HG03342 (cell line): ENCODE measurements at regions not wholly inside any gene's neighbourhood (a gene's known extent, or its start where the extent isn't known, plus 50 kb on each side); places are given as distances from the start of the nearest gene placed in this dataset.
"Not testable (repeated sequence)": the region's sequence is repeated elsewhere in the genome, so short reads cannot be mapped to it uniquely, and the experiment has no call there.

Experiments
- ATAC-seq: cut with Tn5 transposase; IDR thresholded peaks from one replicate; pipeline ENCODE4 v1.9.1; 2021; ENCODE audit warnings: mild to moderate bottlenecking, moderate library complexity; ENCODE audit not compliant: unreplicated experiment

DNA sequence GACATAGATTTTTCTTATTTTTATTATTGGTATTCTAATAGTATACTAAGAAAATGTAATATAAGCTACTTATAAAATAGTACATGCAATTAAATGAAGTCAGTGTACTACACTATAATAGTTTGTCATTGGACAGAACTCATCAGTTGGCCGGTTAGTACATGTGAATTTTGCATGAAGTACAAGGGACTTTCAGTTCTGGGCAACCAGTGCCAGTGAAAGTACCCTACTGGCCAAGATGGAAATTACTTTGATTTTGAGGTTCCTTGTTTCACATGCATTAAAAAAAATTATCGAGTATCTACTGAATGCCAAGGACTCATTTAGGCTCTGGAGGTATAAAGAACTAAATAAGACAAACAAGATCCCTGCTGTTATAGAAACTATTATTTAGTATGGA is 213.4 kb upstream of the ELL2 start:
- no peak for ATAC-seq

DNA sequence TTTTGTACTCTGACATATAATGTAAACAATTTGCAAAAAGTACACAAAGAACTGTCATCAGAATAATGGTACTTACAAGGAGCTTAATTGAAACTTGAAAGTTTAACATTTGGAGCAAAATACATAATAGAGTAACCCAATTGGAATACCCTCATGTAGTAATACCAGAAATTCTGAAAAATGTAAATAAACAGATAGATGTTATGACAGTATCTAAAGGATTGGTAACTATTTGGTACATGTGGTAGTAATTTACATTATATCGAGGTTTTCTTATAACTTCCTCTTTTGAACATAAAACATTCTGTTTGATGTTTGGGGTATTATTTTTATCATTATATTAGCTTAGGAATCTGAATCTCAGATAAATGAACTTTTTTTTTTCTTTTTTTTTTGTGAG is 211.7 kb upstream of the ELL2 start:
- ATAC-seq: no peak

DNA sequence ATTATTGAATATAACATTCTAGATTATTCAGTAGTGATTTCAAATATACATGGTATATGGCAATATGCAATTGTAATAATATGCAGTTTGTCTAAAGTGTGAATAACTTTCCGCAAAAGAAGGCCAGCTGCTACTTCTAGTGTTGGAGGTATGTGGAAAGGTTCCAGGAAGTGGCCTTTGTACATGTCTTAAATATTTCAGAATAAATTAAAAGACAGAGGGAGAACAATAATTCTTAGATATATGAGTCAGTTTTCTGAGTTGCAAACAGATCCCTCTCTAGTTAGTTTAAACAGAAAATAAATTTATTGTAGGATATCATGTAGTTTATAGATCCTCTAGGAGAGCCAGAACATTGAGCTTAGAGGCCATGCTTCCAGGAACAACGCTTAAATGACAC is 210.8 kb upstream of the ELL2 start:
- ATAC-seq: no peak

DNA sequence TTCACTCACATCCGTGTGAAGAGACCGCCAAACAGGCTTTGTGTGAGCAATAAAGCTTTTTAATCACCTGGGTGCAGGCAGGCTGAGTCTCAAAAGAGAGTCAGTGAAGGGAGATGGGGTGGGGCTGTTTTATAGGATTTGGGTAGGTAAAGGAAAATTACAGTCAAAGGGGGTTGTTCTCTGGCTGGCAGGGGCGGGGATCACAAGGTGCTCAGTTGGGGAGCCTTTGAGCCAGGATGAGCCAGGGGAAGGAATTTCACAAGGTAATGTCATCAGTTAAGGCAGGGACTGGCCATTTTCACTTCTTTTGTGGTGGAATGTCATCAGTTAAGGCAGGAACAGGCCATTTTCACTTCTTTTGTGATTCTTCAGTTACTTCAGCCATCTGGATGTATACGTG is 210.3 kb upstream of the ELL2 start:
- not testable (repeated sequence) for ATAC-seq

DNA sequence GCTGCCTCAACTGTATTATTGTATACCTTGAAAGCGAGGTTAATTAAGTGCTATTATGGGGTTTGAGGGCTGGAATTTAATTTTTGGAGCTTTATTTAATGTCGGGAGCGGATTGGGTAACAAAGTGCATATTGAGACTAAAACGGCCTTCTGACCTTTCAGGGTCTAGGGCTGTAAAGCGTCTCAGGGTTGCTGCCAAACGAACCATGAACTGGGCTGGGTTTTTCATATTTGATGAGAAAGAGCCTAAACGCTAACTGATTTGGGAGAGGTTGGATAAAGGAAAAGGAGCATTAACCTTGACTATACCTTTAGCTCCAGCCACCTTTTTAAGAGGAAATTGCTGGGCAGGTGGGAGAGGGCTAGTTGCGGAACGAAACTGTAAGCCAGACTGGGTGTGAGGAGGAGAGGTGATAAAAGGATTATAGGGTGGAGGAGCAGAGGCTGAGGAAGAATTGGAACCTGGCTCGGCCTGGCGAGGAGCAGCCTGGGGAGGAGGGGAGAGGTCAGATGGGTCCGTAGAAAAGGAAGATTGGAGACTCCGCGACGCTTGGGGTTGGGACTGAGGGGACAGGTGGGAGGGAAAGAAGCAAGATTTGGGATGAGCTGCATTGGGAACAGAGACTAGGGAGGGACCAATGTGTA is 209.0 kb upstream of the ELL2 start:
- not testable (repeated sequence) for ATAC-seq

GRCh38 chr5:96168833-96169232 is 207.2 kb upstream of the ELL2 start:
- ATAC-seq: not testable (repeated sequence)

DNA sequence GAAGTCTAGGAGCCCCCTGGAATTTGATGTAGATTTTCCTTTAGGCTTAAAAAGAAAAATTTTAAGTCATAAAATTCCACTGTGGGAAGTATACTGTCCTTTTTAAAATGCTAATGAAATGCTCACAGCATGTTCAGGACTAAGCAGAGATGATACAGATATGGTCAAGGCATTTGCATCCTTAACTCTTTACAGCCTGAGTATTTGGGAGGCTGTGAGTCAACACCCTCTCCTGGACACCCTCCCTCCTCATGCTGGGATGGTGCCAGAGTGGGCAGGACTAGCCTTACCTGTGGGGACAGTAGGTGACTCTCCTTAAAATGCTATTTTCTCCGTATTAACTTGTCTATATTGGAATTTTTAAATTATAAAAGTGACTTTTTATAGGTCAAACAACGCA is 197.4 kb upstream of the ELL2 start:
- ATAC-seq: no peak

DNA sequence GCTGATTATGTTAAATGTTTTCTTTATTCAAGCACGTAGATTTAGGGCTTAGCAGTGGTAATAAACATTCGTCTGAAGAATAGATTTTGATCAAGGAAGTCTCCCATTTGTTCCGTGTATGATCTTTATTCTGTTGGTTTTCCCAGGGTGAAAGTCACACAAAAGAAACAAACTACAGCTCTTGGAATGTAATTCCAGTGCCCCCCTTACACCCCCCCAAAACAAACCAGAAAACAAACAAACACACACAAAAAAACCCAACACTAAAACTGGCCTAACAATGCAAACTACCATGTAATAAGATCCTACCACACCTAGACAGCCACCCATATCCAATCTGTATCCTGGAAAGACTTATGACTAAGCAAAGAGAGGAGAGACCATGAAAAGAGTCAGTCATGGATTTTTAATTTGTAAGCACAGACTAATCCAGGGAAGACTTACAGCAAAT is 196.2 kb upstream of the ELL2 start:
- ATAC-seq: no peak

- no peak for ATAC-seq
These were observed 195.6 kb upstream of the ELL2 start for GRCh38 chr5:96157077-96157780.

DNA sequence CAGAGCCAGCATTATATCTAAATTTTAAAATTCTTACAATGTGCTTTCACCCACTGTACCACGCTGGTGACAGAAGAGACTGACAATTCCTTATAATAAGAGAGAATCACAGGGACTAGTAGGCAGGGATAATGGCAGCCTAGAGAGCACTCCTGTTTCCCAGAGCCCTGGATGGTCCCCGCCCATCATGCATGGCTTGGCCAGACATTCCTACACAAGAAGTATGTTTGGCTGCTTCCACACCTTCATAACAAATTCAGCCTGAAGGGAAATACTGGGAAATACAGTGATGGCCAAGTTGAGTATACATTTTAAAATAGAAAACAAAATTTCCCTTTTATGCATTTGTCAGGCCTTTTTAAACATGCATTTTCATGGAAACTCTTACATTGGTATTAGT is 193.5 kb upstream of the ELL2 start:
- no peak for ATAC-seq

GRCh38 chr5:96151891-96152290 is 190.2 kb upstream of the ELL2 start:
- ATAC-seq: peak; percentile 48

GRCh38 chr5:96150007-96150406 is 188.4 kb upstream of the ELL2 start:
- ATAC-seq: no peak

- ATAC-seq: no peak
These were observed 187.9 kb upstream of the ELL2 start for GRCh38 chr5:96149546-96149945.

GRCh38 chr5:96149021-96149420 is 187.4 kb upstream of the ELL2 start:
- ATAC-seq: no peak

DNA sequence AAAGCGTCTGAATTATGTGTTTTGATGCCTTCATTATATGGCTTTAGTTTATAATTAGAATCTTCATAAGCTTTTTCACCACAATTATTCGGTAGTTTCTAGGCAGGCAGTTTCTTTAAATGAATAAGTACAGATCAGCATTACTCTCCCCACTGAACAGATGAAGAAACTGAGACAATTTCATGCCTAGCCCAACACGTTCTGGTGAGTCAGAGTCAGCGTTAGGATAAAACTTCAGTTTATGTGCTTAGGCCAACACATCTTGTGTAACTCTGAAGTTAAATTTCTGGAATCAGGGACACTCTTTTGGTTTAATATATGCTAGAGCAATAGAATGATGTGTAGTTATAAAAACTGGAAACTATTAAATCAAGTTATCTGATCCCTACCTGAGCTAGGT is 186.7 kb upstream of the ELL2 start:
- ATAC-seq: no peak

GRCh38 chr5:96147866-96148265 is 186.2 kb upstream of the ELL2 start:
- no peak for ATAC-seq

- peak; percentile 74 for ATAC-seq
These were observed 185.0 kb upstream of the ELL2 start for GRCh38 chr5:96146675-96147074.

- no peak for ATAC-seq
These were observed 182.6 kb upstream of the ELL2 start for GRCh38 chr5:96144289-96144688.

GRCh38 chr5:96143450-96143849 is 181.8 kb upstream of the ELL2 start:
- ATAC-seq: no peak

GRCh38 chr5:96142786-96143434 is 181.3 kb upstream of the ELL2 start:
- ATAC-seq: no peak

- no peak for ATAC-seq
These were observed 180.6 kb upstream of the ELL2 start for GRCh38 chr5:96142184-96142781.

DNA sequence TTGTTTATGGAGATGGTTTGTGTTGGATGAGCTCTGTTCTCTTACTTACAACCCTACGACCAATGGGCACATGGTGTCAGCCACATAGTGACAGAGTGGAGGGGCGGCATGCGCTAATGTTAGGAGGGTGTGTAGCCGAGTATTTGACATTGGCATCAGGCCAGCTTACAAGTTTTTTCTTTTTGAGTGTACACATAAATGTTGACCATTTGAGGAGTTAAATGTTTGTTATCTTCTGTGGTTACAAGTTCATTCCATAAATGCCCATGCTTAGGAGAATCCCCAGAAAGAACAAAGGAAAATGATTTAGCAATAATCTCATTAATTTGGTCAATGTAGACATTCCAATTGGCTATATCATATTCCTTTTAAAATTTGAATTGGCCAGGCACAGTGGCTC is 180.1 kb upstream of the ELL2 start:
- no peak for ATAC-seq
